Heart left ventricle (tissue), 16 donors: ENCODE measurements at regions not wholly inside any gene's neighbourhood (a gene's known extent, or its start where the extent isn't known, plus 50 kb on each side); places are given as distances from the start of the nearest gene placed in this dataset.

Experiments used
- ATAC-seq, 4 donors: fragments of 200-7000 bp; cut with Tn5 transposase; one replicate each; pipeline ENCODE4 v1.9.1; 2020 to 2022; ENCODE audit warnings: moderate library complexity in 4 of 4, mild to moderate bottlenecking in 3 of 4, moderate number of reproducible peaks in 1 of 4
- DNase-seq, 5 donors: peaks; one replicate each; pipeline ENCODE4 v3.0.0-alpha.2; 2020
- H3K27ac ChIP-seq, 12 donors: fragments of 200-600 bp; sonication (generic) in 4 of 12; one replicate each; pipeline versions ENCODE4 v1.5.0 to v1.8.0; 2016 to 2022; ENCODE audit warnings: mild to moderate bottlenecking in 2 of 12
- H3K27me3 ChIP-seq, 9 donors: fragments of 200-600 bp; sonication (generic) in 2 of 9; one replicate each; pipeline versions ENCODE4 v1.5.1 to v1.8.0; 2016 to 2022; ENCODE audit warnings: mild to moderate bottlenecking in 3 of 9
- H3K36me3 ChIP-seq, 9 donors: fragments of 200-600 bp; sonication (generic) in 2 of 9; one replicate each; pipeline versions ENCODE4 v1.5.0 to v1.8.0; 2018 to 2022; ENCODE audit warnings: mild to moderate bottlenecking in 2 of 9
- H3K4me1 ChIP-seq, 12 donors: fragments of 200-600 bp; sonication (generic) in 4 of 12; one replicate each; pipeline versions ENCODE4 v1.5.0 to v1.8.0; 2016 to 2022; ENCODE audit warnings: mild to moderate bottlenecking in 3 of 12
- H3K4me3 ChIP-seq, 12 donors: fragments of 200-600 bp; sonication (generic) in 4 of 12; one replicate each; pipeline versions ENCODE4 v1.5.0 to v1.8.0; 2017 to 2022; ENCODE audit warnings: mild to moderate bottlenecking in 9 of 12, moderate library complexity in 4 of 12
- H3K9me3 ChIP-seq, 12 donors: fragments of 200-600 bp; sonication (generic) in 4 of 12; one replicate each; pipeline versions ENCODE4 v1.5.0 to v1.8.0; 2016 to 2022; ENCODE audit warnings: mild to moderate bottlenecking in 1 of 12
- POLR2A ChIP-seq, 2 donors: fragments of 450-650 bp; IDR thresholded peaks; one replicate each; pipeline ENCODE4 v1.6.1; 2017; ENCODE audit warnings: antibody characterized with exemption in 2 of 2, mild to moderate bottlenecking in 2 of 2, moderate library complexity in 2 of 2
- WGBS, 4 donors: extraction: QIAGEN DNeasy Blood & Tissue Kit in 2 of 4; methylation state at CpG; one replicate each; pipeline versions ENCODE4 v1.1.5 to v1.1.7; 2013 to 2018; 5-methylcytosine and 5-hydroxymethylcytosine counted together
- intact Hi-C, 10 donors: fragments of 100-400 bp; cut with DNase I; formaldehyde crosslinking; loops; one replicate each; pipeline versions ENCODE4 v1.11.1 to v1.14.2; 2022
- TF ChIP-seq, protein P1 (sequence below), 12 donors: fragments of 200-600 bp; sonication (generic) in 4 of 12; IDR thresholded peaks; one replicate each; pipeline versions ENCODE4 v1.5.0 to v1.8.0; 2018 to 2022; ENCODE audit warnings: antibody characterized with exemption in 12 of 12, mild to moderate bottlenecking in 5 of 12
- donor health status: ischemic (EF 13 %, LVEDD 7.1; RV severe dilation, severe dysfunction).
- donor health status: healthy with polysubstance abuse.
- donor health status: DM: no; HTN: yes; CAD: no.
- donor health status: DM: no; HTN: no; CAD: no.
- donor health status: ischemic (EF 25% LVEDD 6.9; RV normal size, moderate dysfunction).
- donor health status: ischemic (EF 25% LVEDD 5.7; RV mildly dilated, moderate dysfunction).
- donor health status: healthy.
- donor health status: DM: yes; HTN: yes; CAD: no.
- donor health status: ischemic (EF 35%, LVEDD 5.7; RV mildly dilated, moderate dysfunction).
- donor health status: nonischemic (EF 11% LVEDD 7.7; RV severe dilation, severe dysfunction).
- donor health status: DM: yes; HTN: yes; CAD: no.
- donor health status: PGD.
- donor health status: ischemic (EF 29% LVEDD 5.4; RV normal size, mild dysfunction).
- donor health status: nonischemic (EF 23%, LVEDD 6.1; RV moderate dilation, normal function).

- Histone ChIP-seq H3K4me1 (no peaks in the 10 kb centered on the region), H3K27me3 (no peaks in the 10 kb centered on the region), H3K36me3 (no peaks in the 10 kb centered on the region), H3K9me3 (no peaks in the 10 kb centered on the region), H3K27ac (no peak overlapping the region), H3K4me3 (no peak overlapping the region)
- no peak for DNase-seq
- TF ChIP-seq POLR2A (IDR thresholded peaks at IDR 0.05): no peak
- TF ChIP-seq, protein P1, sequence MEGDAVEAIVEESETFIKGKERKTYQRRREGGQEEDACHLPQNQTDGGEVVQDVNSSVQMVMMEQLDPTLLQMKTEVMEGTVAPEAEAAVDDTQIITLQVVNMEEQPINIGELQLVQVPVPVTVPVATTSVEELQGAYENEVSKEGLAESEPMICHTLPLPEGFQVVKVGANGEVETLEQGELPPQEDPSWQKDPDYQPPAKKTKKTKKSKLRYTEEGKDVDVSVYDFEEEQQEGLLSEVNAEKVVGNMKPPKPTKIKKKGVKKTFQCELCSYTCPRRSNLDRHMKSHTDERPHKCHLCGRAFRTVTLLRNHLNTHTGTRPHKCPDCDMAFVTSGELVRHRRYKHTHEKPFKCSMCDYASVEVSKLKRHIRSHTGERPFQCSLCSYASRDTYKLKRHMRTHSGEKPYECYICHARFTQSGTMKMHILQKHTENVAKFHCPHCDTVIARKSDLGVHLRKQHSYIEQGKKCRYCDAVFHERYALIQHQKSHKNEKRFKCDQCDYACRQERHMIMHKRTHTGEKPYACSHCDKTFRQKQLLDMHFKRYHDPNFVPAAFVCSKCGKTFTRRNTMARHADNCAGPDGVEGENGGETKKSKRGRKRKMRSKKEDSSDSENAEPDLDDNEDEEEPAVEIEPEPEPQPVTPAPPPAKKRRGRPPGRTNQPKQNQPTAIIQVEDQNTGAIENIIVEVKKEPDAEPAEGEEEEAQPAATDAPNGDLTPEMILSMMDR (IDR thresholded peaks at IDR 0.05): no peak
- no peak for ATAC-seq
- intact Hi-C loops: no loop called here
- WGBS, 4 donors: 82 to 89% (median 86%) methylated on average over 1 of the region's 1 CpG
These were observed 496.3 kb upstream of the CNTN3 start for GRCh38 chr3:75110741-75111140.

DNA sequence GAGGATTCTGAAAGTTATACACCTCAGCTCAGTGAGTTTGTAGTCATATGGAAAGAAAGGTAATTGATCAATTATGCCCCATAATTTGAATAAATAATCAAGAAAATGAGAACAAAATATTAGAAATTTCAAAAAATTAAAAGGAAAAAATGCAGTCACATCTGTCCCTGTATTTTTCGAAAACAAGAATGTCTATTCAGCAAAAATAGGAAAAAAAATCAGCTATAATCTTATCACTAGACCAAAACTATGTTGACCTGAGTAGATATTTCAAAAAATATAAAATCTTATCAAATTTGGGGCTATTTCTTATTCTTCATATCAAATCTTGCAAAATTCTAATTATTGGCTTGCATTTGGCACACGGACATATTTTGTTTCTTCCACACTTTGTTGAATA, 501.2 kb upstream of the CNTN3 start:
- Histone ChIP-seq H3K4me3 (no peak overlapping the region), H3K4me1 (no peaks in the 10 kb centered on the region), H3K9me3 (peaks cover 0 to 10% (median 0%) of the 10 kb centered on the region in 12 donors), H3K27ac (no peak overlapping the region), H3K36me3 (no peaks in the 10 kb centered on the region), H3K27me3 (no peaks in the 10 kb centered on the region)
- TF ChIP-seq, protein P1 (IDR thresholded peaks at IDR 0.05): no peak
- no peak for TF ChIP-seq POLR2A (IDR thresholded peaks at IDR 0.05)
- ATAC-seq (no peak), DNase-seq (no peak)
- intact Hi-C loops: no loop called here
- 76 to 78% (median 77%) methylated on average over 2 of the region's 2 CpGs for WGBS, 4 donors

DNA sequence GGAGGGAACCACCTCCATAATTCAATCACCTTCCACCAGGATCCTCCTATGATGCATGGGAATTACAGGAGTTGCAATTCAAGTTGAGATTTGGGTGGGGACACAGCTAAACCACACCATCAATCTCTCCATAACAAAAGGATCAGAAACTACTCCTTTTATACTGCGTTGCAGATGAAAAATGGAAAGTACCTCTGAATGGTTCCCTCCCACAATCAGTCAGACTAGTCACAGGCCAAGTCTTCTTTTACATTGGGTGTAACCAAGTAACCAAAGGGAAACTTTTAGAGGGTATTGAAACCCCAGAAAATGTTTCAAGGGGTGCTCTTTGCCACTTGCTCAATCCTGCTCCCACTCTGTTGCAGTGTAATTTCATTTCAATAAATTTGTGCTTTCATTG, 504.3 kb upstream of the CNTN3 start:
- WGBS, 4 donors: 85 to 92% (median 91%) methylated on average over 1 of the region's 1 CpG
- no peaks in the 10 kb centered on the region for H3K4me1 ChIP-seq
- no peaks in the 10 kb centered on the region for H3K27me3 ChIP-seq
- intact Hi-C loops: no loop called here
- TF ChIP-seq POLR2A (IDR thresholded peaks at IDR 0.05): no peak
- TF ChIP-seq, protein P1 (IDR thresholded peaks at IDR 0.05): no peak
- no peak overlapping the region for H3K4me3 ChIP-seq
- peaks cover 0 to 10% (median 0%) of the 10 kb centered on the region in 12 donors for H3K9me3 ChIP-seq
- DNase-seq: no peak
- H3K36me3 ChIP-seq: no peaks in the 10 kb centered on the region
- no peak overlapping the region for H3K27ac ChIP-seq
- no peak for ATAC-seq

GRCh38 chr3:75126556-75126955, 512.1 kb upstream of the CNTN3 start:
- ATAC-seq (no peak), DNase-seq (no peak)
- no peaks in the 10 kb centered on the region for H3K9me3 ChIP-seq
- H3K36me3 ChIP-seq: no peaks in the 10 kb centered on the region
- H3K4me3 ChIP-seq: no peak overlapping the region
- TF ChIP-seq POLR2A (IDR thresholded peaks at IDR 0.05): no peak
- TF ChIP-seq, protein P1 (IDR thresholded peaks at IDR 0.05): no peak
- H3K4me1 ChIP-seq: no peaks in the 10 kb centered on the region
- intact Hi-C loops: no loop called here
- no peak overlapping the region for H3K27ac ChIP-seq
- H3K27me3 ChIP-seq: no peaks in the 10 kb centered on the region
